ENCODE measurements at regions not wholly inside any gene's neighbourhood (a gene's known extent, or its start where the extent isn't known, plus 50 kb on each side); places are given as distances from the start of the nearest gene placed in this dataset.
"Not testable (repeated sequence)": the region's sequence is repeated elsewhere in the genome, so short reads cannot be mapped to it uniquely, and the experiment has no call there.

GRCh38 chr1:145191272-145191675 lies 50.7 kb downstream of the PPIAL4D start:
- H3K4me3 Mint-ChIP-seq; H3K36me3 Mint-ChIP-seq; H3K9me3 Mint-ChIP-seq (ENCODE audit: low read depth); H3K27me3 Mint-ChIP-seq: not testable (repeated sequence)
- H3K4me1 Mint-ChIP-seq (ENCODE audit: low read depth), result peaks cover 13% of the 10 kb centered on the region
- H3K27ac Mint-ChIP-seq, result peak overlapping the region; percentile 64

GRCh38 chr1:145189543-145190030 lies 52.4 kb downstream of the PPIAL4D start:
- peaks cover 15% of the 10 kb centered on the region for H3K4me1 Mint-ChIP-seq (ENCODE audit: low read depth)
- H3K4me3 Mint-ChIP-seq, result peak overlapping the region; percentile 51
- H3K9me3 Mint-ChIP-seq (ENCODE audit: low read depth); H3K27me3 Mint-ChIP-seq; H3K36me3 Mint-ChIP-seq: not testable (repeated sequence)
- peak overlapping the region; percentile 78 for H3K27ac Mint-ChIP-seq

- Mint-ChIP-seq H3K4me3 (peak overlapping the region; percentile 51), H3K27ac (peak overlapping the region; percentile 78), H3K4me1 (ENCODE audit: low read depth) (peaks cover 14% of the 10 kb centered on the region)
- H3K36me3 Mint-ChIP-seq; H3K27me3 Mint-ChIP-seq; H3K9me3 Mint-ChIP-seq (ENCODE audit: low read depth): not testable (repeated sequence)
These were observed 53.0 kb downstream of the PPIAL4D start for GRCh38 chr1:145188869-145189542.

GRCh38 chr1:145182606-145183413 lies 59.2 kb downstream of the PPIAL4D start:
- H3K4me3 Mint-ChIP-seq; H3K36me3 Mint-ChIP-seq; H3K27me3 Mint-ChIP-seq; H3K4me1 Mint-ChIP-seq (ENCODE audit: low read depth); H3K9me3 Mint-ChIP-seq (ENCODE audit: low read depth); H3K27ac Mint-ChIP-seq: not testable (repeated sequence)

DNA sequence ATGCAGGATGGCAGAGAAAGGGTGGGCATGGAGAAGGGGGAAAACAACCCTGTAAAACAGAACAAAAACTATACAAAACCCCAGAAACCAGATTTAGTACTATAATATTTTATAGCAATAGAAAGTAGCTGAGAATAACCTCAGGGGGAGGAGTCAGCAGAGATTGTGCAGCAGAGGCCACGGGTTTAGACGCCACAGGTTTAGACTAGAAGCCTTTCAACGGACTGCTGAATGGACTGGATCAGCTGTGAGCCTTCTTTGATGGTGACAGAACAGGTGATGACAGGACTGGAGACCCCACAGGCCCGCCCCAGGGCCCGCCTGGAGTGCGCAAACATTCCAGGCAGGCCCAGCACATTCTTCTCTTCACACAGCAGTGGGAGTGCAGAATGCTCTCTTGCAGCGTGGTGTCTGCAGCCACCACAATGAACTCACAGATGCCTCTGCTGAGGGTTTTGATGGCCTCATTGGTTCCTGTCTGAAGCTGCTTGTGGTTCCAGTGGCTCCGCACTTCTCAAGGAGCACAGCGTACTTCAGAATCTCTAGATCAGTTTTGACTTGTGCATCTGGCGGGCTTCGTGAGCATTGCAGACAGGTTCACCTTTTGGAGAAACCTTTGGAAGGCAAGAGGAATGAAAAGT lies 65.6 kb downstream of the PPIAL4D start:
- not testable (repeated sequence) for H3K36me3 Mint-ChIP-seq; H3K4me1 Mint-ChIP-seq (ENCODE audit: low read depth); H3K27ac Mint-ChIP-seq; H3K27me3 Mint-ChIP-seq; H3K4me3 Mint-ChIP-seq; H3K9me3 Mint-ChIP-seq (ENCODE audit: low read depth)

DNA sequence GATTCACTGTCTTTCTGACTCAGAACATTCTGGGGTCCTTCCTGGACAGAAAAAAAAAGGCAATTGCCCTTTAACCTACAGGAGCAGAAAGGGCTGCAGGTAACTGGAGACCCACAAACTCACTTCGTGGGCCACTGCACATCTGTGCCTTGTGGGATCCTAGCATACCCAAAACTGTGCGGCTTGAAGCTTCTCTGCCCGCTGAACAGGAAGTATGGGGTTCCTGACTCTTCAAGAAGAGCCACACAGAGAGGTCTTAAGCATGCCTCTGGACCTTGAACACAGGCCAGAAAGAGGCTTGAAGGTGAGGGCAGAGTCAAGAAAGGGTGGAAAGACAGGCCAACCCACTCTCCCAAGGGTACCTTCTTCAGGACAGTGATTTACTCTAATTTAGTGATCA lies 67.6 kb downstream of the PPIAL4D start:
- H3K4me1 Mint-ChIP-seq (ENCODE audit: low read depth); H3K27ac Mint-ChIP-seq; H3K36me3 Mint-ChIP-seq; H3K27me3 Mint-ChIP-seq; H3K4me3 Mint-ChIP-seq; H3K9me3 Mint-ChIP-seq (ENCODE audit: low read depth): not testable (repeated sequence)

DNA sequence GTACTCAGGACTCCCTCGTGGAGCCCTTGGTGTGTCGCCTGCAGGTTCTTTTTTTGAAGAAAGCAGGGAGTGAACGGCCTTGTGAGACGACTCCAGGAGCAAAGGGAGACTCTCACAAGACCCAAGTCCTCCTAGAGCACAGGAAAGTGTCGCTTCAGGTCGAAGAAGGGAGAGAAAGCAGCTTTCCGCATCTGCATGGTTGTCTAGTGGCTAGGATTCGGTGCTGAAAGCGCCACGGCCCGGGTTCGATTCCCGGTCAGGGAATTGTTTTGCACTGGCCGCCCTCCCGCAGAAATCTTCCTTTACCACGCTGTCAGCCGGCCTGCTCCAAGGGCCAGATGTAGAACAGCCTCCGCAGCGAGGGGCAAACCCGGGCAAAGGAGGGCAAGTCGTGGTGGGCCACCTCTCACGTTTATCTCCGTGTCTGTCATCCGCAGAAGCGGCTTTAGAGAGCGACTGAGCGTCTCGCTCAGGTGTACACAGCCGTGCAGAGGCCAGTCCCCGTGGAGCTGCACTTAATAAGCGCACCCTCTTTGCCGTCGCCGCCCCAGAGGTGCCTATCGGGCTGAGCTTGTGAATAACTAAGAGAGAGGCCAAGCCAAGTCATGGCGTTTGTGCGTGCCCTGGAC lies 72.6 kb downstream of the FAM72D start:
- not testable (repeated sequence) for H3K27me3 Mint-ChIP-seq; H3K4me1 Mint-ChIP-seq (ENCODE audit: low read depth); H3K27ac Mint-ChIP-seq; H3K9me3 Mint-ChIP-seq (ENCODE audit: low read depth); H3K36me3 Mint-ChIP-seq; H3K4me3 Mint-ChIP-seq

DNA sequence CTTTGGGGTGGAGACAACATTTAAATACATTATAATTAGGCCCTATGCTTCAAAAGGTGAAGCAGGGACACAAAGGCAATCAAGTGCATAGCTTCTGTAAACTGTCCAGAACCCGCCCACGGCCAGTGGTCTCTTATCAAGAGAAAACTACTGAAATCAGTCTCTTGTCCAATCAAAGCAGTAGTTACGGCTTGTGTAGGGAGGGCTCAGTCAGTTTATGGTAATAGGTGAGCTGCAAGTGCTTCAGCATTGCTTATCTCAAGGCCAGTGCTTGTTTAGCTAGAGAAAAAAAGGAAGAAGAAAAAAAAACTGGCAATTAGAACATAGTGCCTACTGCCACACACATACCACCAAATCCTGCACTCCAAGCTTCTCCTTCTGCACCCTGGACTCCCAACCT lies 68.6 kb downstream of the FAM72D start:
- not testable (repeated sequence) for H3K4me1 Mint-ChIP-seq (ENCODE audit: low read depth); H3K27me3 Mint-ChIP-seq; H3K27ac Mint-ChIP-seq; H3K9me3 Mint-ChIP-seq (ENCODE audit: low read depth); H3K4me3 Mint-ChIP-seq; H3K36me3 Mint-ChIP-seq

All from activated naive CD8-positive, alpha-beta T cell (primary cell).